ENCODE measurements at regions not wholly inside any gene's neighbourhood (a gene's known extent, or its start where the extent isn't known, plus 50 kb on each side); places are given as distances from the start of the nearest gene placed in this dataset.
A peak's percentile ranks its signal among the peaks of the same experiment; 100 is the strongest.

DNA sequence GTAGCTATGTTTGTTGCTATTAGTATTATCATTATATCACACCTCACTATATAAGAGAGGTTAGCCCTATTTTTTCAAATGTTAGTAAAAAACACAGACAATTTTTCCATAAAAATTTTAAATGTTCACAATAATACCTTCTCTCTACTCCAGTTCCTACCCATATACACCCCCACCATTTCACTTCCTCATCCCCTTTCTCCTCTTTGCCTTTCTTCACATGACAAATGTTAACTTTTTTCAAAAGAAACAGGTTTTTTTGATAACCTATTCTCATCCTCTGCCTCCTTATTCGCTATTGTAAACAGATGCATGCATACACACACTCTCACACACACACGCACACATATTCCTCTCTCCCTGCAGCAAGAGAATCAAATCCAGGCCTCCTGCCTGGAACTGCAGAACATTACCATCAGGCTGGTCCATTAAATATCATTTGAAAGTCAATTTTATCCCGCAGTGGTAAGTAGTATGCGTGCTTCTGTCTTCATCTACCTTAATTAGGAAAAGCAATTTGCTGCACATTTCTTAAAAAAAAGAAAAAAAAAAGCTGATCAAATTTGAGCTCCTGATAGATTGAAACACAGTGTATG lies 55.5 kb downstream of the MID1IP1 start:
- no peak for DNase-seq

DNA sequence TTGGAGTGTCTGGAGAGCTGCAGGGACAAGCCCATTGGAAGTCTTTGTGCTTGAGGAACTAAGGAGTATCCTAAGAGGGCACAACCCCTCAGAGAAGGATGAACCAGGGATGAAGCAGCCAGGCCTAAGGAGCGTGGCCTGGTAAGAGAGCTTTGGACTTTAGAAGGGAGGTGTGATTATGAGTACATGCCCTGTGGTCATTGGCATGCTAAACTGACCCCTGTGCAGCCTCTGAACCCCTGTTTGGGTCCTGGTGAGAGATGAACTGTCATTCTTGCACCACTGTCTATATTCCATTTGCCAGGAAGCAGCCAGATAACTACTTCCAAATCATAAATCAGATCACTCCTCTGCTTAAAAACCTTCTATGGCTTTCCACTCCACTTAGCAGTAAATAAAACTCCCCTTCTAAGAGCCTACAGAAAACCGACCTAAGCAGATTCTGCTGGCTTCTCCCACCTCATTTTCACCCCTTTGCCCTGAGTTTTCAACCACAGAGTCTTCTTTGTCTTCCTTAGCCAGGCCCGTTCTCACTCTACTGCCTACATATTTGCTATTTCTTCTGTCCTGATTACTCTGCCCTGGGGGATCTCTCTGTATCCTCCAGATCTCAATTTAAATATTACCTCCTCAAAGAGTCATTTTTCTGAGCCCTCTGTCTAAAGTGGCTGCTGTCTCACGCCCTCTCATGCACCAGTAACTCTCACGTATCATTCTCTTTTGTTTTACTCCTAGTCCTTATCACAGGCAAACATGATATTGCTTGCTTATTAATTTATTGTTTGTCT lies 56.7 kb downstream of the MID1IP1 start:
- no peak for DNase-seq

DNA sequence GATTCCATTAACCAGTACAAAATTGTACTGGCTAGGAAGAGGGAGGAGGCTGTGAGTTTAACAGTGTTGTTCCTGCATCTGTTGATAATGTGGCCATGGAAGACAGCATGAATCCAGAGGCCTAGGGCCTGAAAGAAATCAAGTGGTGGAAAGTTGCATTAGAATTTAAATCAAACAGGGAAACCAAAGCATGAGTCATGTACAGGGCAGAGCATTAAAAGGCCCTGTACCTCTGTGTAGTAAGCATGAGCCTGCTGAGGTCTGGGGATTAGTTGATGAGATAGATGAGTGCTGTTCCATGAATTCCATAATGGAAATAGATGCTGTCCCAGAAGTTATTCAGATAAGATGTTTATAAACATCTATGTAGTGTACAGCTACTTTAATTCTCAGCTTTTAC lies 58.3 kb downstream of the MID1IP1 start:
- no peak for DNase-seq

DNA sequence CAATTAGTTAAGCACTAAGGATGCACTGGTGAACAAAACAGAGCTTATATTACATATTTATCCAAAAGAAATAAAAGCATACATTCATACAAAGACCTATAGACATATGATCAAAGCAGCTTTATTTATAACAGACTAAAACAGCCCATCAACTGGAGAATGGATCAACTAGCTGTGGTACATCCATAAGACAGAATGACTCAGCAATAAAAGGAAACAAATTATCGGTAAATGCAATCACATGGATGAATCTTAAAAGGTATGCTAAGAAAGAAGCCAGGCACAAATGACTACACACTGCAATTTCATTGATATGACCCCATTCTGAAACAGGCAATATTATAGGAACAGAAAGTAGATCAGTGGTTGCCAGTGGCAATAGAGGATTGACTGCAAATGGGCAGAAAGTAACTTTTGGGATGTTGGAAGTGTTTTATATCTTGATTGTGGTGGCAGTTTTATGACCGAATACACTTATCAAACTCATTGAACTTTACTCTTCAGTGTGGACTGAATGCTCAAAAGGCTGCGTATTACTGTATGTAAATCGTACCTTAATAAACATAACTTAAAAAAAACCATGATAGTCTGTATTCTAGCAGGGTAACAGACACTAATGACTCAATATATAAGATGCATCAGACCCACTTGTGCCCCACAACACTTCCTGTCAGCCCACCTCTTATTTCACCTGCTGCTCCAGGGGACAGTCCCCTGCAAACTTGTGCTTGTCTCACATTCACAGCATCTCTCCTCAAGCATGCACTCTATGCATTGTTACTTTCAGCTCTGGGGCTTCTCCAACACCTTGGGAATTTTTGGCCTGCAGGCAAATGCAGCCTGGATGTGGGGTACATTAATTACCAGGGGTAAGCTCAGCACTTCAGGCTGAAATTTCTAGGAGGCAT lies 59.1 kb downstream of the MID1IP1 start:
- no peak for DNase-seq

DNA sequence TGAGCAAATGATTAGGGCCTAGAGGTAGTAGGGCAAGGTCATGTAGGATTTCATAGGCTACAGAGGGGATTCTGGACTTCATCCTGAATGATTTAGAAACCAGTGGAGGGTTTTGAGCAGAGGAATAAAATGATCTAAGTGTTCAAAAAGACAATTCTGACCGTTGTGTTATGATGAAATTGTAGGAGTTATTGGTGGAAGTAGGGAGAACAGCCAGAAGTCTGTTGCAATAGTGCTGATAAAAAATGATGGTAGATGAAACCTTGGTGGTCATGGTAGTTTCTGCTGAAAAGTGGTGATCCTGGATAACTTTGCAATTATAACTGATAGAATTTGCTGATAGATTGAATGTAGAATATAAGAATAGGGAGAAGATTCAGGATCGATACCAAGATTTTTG lies 60.2 kb downstream of the MID1IP1 start:
- no peak for DNase-seq

DNA sequence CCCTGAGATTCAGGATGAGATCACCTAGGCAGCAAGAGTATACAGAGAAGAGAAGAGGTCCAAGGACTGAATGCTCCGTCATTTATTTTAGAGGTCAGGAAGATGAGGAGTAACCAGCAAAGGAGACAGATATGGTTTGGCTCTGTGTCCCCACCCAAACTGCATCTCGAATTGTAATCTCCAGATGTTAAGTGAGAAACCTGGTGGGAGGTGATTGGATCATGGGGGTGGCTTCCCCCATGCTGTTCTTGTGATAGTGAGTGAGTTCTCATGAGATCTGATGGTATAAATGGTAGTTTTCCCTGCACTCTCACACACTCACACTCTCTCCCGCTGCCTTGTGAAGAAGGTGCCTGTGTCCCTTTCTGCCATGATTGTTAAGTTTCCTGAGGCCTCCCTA lies 60.8 kb downstream of the MID1IP1 start:
- no peak for DNase-seq

DNA sequence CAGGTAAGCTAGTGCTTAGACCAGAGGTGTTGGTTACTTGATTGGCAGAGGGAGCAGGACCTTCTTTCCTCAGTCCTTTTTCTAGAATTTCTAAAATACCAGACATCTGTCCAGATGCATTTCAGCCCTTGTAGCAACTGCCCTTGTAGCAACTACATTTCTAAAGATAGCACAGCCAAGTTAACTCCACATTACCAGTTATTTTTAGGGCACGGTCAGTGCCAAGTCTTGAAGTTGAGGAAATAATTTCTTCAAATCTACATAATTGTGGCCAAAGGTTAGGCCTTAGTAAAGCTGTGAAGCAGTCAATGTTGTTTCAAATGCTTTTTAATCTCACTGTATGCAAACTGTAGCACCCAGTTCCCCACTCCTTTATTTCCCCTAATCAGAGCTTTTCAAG lies 62.9 kb downstream of the MID1IP1 start:
- DNase-seq = peak in 1 of 2 donors; percentile 32

DNA sequence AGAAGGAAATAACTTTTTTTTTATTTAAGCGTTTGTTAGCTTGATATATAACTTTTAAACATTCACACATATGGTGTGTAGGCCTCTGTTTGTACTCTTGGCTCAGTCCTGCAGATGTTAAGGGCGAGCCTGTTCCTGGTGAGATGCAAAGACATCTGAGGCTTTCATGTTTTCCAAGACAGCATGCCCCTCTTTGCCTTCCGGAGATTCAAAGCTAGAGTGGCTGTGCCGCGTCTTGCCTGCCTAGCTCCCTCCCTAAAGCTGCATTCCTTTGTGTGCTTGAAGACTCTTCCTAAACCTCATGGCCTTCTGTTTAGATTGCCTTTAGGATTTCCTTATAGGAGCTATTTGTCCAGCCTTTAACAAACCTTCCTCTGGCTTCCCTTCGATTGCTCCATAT lies 67.1 kb downstream of the MID1IP1 start:
- DNase-seq = no peak

DNA sequence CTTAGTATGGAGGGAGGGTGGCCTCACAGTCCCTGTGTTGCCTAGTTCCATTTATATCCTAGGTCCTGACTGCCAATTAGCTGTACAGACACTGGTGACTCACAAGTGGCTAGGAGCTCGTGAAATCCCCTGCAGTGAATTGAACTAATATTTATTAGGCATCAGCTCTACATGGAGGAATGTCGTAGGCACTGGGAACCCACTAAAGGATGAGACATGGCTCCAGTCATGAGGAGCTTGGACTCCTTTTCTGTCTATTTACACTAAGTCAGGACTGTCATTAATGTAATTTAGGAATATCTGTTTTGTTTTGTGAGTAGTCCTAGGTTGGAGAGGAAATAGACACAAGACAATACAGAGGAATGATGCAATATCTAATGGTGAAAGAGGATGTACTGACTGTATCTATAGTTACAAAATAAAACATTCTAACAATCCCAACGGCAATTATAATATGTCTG lies 67.7 kb downstream of the MID1IP1 start:
- no peak for DNase-seq

DNA sequence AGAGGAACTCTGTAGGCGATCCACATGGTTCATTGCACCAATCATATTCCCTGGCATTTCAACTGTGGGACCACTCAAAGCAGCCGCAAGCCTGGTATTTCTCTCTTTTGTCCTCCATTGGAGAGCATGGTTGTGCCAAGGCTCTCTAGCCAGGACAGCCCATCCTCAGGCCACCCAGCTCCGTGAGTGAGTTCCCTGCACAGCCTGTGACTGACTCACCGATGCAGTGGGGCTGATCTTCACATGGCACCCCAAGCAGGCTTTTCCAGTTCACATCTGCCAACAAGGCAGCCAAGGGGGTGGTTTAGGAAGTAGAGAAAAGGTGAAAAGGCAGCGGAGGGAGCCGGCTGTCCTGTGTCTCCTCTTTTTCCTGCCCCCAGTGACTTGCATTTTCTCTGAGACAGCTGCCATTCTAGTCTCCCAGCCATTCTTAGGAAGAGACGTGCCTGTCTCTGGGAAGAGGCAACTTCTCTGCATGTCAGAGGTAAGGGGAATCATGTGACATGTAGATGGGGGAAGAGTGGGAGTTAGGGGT lies 69.2 kb downstream of the MID1IP1 start:
- no peak for DNase-seq

DNA sequence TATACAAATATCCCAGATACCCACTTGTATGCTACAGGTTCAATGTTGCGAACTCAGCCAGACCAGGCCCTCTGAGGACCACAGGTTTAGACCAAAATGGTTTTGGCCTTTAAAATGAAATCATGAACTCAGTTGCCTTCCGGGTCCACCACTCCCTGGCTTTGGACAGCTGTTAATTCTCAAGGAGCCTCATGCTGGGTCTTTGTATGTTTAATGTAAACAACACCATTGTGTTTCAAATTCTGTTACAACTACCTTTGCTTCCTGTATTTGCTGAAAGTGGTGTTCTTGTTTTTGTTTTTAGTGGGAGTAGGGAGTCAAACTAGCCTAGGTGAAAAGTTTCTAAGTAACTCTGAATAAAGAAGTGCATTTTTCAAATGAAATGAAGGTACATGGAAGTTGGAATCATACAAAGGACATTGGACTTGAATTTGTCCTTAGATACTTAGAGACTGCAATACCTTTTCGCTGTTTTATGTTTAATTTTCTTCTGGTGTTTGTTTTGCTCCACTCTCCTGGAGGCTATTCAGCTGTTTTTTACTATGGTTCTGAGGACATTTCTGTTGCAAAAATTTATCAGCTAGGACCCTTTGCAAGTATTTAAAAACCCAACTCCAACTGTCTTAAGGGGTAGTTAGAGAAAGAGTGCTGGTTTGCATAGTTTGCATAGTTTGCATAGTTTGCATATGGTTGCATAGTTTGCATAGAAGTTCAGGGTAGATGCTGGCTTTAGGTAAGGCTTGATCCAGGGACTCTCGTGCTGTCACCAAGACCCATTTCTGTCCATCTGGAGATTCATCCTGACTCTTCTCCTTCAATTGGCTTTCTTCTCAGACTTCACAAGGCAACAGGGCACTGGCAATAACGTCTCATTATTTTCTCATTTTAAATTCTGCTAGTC lies 70.1 kb downstream of the MID1IP1 start:
- DNase-seq = no peak

DNA sequence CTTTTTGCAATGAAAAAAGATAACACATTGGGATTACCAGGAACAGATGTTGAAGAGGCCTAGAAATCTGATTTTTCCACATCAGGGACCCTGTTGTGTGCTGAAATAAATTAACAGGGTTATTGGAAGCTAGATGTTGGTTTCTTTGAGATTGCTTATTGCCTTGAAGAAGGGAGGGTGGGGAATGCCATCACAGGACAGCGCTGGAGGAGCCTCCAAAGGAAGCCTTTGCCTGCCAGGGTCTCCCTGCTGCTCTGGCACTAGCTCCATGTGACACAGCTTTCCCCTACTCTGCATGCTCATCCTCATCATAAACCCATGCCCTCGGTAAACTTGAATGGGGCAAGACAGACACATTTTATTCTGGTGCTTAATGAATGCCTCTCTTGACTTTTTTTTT lies 76.1 kb downstream of the MID1IP1 start:
- DNase-seq = no peak

DNA sequence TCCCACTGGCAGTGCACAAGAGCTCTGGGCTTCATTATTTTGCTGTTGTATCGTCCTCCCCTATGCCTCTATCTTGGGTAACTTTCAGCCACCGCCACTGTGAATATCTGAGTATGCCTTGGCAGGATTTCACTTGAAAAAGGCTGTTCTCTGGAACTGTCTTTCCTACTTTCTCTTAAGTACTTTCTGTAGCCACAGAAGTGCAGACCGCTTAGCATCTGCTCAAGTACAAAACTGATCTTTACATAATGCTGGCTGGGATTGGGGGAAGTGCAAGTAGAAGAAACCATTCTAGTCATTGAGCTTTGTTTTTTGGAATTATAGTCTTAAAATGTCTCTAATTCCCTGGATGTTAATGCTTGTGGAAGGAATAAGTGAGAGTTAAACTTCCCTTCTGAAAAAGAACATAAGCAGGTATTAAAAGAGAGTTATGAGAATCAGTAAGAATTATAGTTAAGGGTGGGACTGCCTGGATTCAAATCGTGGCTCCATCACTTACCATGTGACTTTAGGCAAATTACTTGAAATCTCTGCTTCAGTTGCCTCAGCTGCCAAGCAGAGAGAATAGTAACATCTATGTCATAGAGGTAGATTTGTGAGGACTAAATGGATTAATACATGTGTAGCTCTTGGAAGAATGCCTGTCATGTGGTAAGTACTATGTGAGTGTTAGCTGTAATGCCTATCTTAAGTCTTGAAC lies 77.5 kb downstream of the MID1IP1 start:
- no peak for DNase-seq

DNA sequence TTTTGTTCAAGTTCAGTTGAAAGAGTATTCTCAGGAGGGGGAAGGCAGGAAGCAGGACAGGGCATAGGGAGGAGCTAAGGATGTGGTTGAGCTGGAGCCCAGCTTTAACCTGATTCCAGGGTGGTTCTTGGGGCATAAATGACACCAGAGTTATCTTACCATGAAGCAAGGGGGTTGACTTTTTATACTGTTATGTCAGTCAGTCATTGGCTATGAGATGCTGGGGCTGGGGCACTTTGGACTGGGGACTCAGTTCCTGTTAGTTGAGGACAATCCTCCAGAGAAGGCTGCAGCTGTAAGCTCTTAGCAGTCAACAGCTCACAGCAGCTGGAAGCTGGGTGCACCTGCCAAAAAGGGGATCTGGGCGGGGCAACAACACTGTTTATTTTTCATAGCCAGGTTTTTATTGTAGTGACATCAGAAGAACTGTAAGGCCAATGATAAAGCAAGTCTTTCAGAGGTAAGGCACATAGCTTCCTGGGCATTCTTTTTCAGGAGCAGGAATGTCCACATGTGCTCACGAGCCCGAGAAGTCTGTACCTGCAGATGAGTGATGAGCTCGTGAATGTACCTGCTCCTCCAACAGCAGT lies 78.5 kb downstream of the MID1IP1 start:
- DNase-seq = no peak

DNA sequence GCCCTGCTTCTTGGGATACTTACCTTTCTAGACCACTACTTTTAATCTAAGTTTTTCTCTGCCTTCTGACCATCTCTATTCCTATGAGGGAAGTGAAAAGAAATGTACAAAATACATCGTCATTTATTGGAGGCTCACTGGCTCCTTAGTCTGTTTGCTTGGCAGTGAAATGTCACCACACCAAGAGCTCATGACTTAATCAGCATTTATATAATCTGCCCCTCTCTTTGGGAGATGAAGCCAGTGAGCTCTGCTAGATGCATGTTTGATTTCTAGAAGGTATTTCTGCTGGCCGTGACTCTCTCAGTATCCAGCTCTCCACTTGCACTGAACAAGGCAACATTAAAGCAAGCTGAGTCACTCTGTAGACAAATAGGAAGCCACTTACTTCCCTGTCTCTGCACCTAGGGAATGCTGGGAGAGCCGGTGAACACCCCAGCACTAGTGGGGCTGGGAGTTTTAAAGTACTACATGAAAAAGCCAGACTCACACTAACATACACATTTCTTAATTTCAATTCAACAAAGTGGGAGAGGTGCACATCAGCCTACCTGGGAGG lies 79.1 kb downstream of the MID1IP1 start:
- DNase-seq = no peak

DNA sequence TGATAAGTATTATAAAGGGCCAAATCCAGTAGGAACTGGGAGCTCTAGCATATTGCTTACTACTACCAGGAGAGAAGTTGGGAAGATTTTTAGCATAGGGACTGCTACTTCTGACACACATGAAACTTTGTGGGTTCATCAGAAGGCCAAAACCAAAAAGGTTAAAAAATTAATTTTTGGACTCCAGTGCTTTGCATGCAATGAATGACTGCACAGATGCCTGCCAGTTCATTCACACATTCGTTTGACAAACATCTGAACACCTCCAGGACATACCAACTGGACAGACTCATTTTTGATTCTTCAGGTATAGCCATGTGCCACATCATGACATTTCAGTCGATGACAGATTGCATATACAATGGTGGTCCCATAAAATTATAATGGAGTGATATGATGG lies 79.8 kb downstream of the MID1IP1 start:
- DNase-seq = no peak

DNA sequence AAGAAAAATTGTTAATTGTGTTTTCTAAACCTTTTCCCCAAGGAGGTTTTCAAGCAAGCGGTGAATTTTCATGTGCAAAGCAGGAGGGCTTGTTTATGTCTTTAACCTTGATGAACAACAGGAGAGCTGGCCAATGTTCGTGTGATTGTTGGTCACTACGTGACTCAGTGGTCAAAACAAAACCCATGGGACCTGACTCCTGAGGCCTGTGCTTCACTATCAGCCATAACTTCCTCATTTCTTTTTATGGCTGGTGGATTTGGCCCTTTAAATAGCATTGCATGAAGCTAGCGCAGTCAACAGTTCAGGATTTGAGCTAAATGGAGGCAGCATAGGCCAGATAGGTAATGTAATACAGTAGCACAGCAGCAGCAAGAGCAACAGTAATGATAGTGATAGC lies 80.5 kb downstream of the MID1IP1 start:
- no peak for DNase-seq

DNA sequence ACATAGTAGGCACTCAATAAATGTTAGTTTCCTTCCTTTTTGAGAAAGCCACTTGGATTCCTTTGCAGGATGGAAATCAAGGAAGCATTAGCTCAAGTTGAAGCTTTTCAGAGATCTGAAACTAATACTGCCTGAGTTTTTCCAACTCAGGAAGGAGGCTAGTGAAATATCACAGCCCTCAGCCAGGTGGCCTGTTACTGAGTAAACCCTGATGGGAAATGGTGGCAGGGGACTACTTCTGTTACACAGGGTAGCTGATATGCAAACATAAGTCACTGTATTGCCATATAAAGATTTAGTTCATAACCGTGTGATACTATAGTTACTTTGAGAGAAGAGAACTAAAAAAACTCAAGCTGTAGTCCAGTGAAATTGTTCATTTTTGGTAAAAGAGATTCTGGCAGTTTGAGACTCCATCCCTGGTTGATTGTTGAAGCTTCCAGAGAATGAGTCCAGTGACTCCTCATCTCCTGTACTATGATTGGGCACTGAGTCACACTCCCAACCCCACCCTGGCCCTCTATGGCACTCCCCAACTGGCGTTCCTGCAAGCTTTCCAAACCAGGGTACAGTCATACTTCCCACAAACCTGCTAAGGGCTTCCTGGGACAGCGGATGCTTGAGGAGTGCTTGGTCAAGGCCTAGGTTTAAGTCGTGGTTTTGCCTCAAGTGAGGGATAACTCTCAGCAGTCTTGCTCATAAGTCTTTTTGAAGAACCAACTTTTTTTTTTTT lies 81.8 kb downstream of the MID1IP1 start:
- no peak for DNase-seq

DNA sequence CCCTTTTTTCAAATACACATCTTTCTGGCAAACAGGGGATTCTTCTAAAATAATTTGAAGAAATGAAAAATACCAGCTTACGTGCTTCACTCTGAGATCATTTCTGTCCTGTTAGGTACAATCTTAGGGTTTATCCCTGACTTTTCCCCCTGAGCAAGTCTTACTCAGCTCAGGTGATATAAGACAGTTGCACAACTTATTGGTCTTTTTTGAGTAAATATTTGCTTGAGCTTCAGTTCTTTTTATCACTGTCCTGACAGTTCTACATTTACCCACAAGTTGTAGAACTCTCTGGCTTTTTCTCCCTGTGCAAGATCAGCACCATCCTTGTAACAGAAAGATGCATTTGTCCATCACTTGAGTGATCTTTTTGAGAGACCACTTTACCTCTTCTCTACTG lies 84.9 kb downstream of the MID1IP1 start:
- DNase-seq = no peak

Data from right lung (tissue), 2 donors.